Spleen (tissue), 7 donors: ENCODE measurements at regions not wholly inside any gene's neighbourhood (a gene's known extent, or its start where the extent isn't known, plus 50 kb on each side); places are given as distances from the start of the nearest gene placed in this dataset.

Experiments used
- CTCF ChIP-seq, 11 experiments: fragments of 200-600 bp in 7 of 11; fragments of 450-650 bp in 4 of 11; sonication (generic) in 4 of 11; IDR thresholded peaks in 8 of 11; conservative IDR thresholded peaks in 3 of 11; 1 replicate in 7 of 11; 2 replicates in 4 of 11; pipeline versions ENCODE4 v1.4.0 to v1.8.0; 2016 to 2021; ENCODE audit warnings: antibody characterized with exemption in 11 of 11, inconsistent platforms in 4 of 11, mild to moderate bottlenecking in 1 of 11
- POLR2A ChIP-seq, 3 donors: fragments of 450-650 bp; IDR thresholded peaks; one replicate each; pipeline ENCODE4 v1.5.1; 2017; ENCODE audit warnings: antibody characterized with exemption in 3 of 3, mild to moderate bottlenecking in 1 of 3
- donor health status: DM: no; HTN: no; CAD: no; lungs with moderate emphysema.
- donor health status: DM: no; HTN: no; CAD: no.
- donor health status: DM: no; HTN: no; CAD: no.

- TF ChIP-seq CTCF (IDR thresholded peaks at IDR 0.05 in 8 of 11, conservative IDR thresholded peaks at IDR 0.05 in 3 of 11) (no peak), POLR2A (IDR thresholded peaks at IDR 0.05) (no peak)
Observed at GRCh38 chr2:146604521-146604920, 1240.3 kb upstream of the ACVR2A start.
